A673 (cell line): ENCODE measurements at regions not wholly inside any gene's neighbourhood (a gene's known extent, or its start where the extent isn't known, plus 50 kb on each side); places are given as distances from the start of the nearest gene placed in this dataset.

Experiments used
- BruUV-seq: library from RNA; stranded (reverse); fragments of 400-500 nt; replicated peaks from 2 replicates; lab custom pipeline; 2021; lab: Mats Ljungman, UMichigan
- CTCF ChIA-PET: fragments of 300-600 bp; sonication (Branson Sonifier 250); formaldehyde crosslinking; loops from one replicate; lab custom pipeline; 2022; ENCODE audit warnings: antibody characterized with exemption; lab: Charles Lee
- POLR2A ChIA-PET: fragments of 300-600 bp; sonication (Branson Sonifier 250); formaldehyde crosslinking; loops from one replicate; lab custom pipeline; 2022; ENCODE audit warnings: antibody characterized with exemption; ENCODE audit not compliant: low non-redundant PET; lab: Charles Lee
- DNase-seq: peaks from one replicate; pipeline ENCODE4 v3.0.0-alpha.2; 2015; ENCODE audit warnings: low spot score
- H3K27ac ChIP-seq: fragments of 200-600 bp; sonication (generic); 2 replicates; pipeline ENCODE4 v1.5.1; 2016; ENCODE audit warnings: mixed run types, low read depth, mild to moderate bottlenecking, mixed read lengths, antibody characterized with exemption, low read length; ENCODE audit not compliant: poor library complexity, severe bottlenecking
- H3K27me3 ChIP-seq: fragments of 200-600 bp; sonication (generic); replicated peaks from 2 replicates; pipeline ENCODE4 v1.6.1; 2017; ENCODE audit warnings: mixed run types, low read depth, mild to moderate bottlenecking, mixed read lengths, antibody characterized with exemption, low read length; ENCODE audit not compliant: insufficient read depth, poor library complexity
- H3K36me3 ChIP-seq: fragments of 200-600 bp; sonication (generic); 2 replicates; pipeline ENCODE4 v1.6.1; 2016; ENCODE audit warnings: mixed run types, mild to moderate bottlenecking, mixed read lengths, antibody characterized with exemption, low read length; ENCODE audit not compliant: insufficient read depth, poor library complexity, severe bottlenecking
- H3K4me1 ChIP-seq: fragments of 200-600 bp; sonication (generic); 2 replicates; pipeline ENCODE4 v1.6.1; 2017; ENCODE audit warnings: mixed run types, mild to moderate bottlenecking, mixed read lengths, antibody characterized with exemption, low read length; ENCODE audit not compliant: insufficient read depth, poor library complexity, severe bottlenecking
- H3K4me3 ChIP-seq: fragments of 200-600 bp; sonication (generic); 2 replicates; pipeline ENCODE4 v1.5.1; 2016; ENCODE audit warnings: low read depth, mixed run types, mild to moderate bottlenecking, mixed read lengths, low read length; ENCODE audit not compliant: poor library complexity, severe bottlenecking
- H3K9me3 ChIP-seq: fragments of 200-600 bp; sonication (generic); 2 replicates; pipeline ENCODE4 v1.6.1; 2016; ENCODE audit warnings: mixed run types, low read depth, mild to moderate bottlenecking, mixed read lengths, antibody characterized with exemption, low read length; ENCODE audit not compliant: poor library complexity, severe bottlenecking
- EZH2 ChIP-seq: fragments of 200-600 bp; sonication (generic); IDR thresholded peaks from 2 replicates; pipeline ENCODE4 v1.6.1; 2017; ENCODE audit warnings: borderline replicate concordance, low read depth, mild to moderate bottlenecking, mixed read lengths, antibody characterized with exemption, low read length; ENCODE audit not compliant: poor library complexity, severe bottlenecking
- intact Hi-C: fragments of 100-400 bp; cut with micrococcal nuclease; formaldehyde crosslinking; loops from one replicate; pipeline ENCODE4 v1.10.0; 2022; ENCODE audit not compliant: unreplicated experiment
- TF ChIP-seq, protein P1 (sequence below): fragments of 300-800, 200-600 bp; sonication (generic); conservative IDR thresholded peaks from 2 replicates; pipeline ENCODE4 v1.5.1; 2017; ENCODE audit warnings: low read depth, mild to moderate bottlenecking, antibody characterized with exemption, low read length, moderate library complexity, mixed read lengths

DNA sequence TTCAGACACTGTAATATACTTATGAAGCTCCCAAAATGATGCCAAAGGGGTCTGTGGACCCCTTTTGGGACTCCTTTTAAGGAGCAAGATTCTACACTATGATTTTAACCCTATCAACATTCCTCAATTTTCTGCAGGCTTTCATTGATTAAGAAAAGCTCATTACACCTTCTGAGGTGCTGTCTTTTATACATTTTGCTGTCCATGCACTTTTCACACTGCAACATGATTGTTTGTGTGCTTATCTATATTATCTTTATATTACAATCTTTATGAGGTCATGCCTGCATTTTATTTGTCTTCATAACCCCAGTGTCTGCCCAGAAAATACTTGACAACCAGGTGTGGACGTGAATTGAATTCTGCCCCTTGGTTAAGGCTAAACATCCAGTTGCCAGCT is 482.6 kb upstream of the ZFHX3 start:
- peaks cover 12% of the 10 kb centered on the region for H3K27me3 ChIP-seq
- no peak for TF ChIP-seq EZH2
- TF ChIP-seq, protein P1, sequence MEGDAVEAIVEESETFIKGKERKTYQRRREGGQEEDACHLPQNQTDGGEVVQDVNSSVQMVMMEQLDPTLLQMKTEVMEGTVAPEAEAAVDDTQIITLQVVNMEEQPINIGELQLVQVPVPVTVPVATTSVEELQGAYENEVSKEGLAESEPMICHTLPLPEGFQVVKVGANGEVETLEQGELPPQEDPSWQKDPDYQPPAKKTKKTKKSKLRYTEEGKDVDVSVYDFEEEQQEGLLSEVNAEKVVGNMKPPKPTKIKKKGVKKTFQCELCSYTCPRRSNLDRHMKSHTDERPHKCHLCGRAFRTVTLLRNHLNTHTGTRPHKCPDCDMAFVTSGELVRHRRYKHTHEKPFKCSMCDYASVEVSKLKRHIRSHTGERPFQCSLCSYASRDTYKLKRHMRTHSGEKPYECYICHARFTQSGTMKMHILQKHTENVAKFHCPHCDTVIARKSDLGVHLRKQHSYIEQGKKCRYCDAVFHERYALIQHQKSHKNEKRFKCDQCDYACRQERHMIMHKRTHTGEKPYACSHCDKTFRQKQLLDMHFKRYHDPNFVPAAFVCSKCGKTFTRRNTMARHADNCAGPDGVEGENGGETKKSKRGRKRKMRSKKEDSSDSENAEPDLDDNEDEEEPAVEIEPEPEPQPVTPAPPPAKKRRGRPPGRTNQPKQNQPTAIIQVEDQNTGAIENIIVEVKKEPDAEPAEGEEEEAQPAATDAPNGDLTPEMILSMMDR, result no peak
- no peaks in the 10 kb centered on the region for H3K36me3 ChIP-seq
- no peaks in the 10 kb centered on the region for H3K4me1 ChIP-seq
- no peak overlapping the region for H3K4me3 ChIP-seq
- no TSS peak for BruUV-seq
- intact Hi-C loops, result no loop called here
- H3K9me3 ChIP-seq, result no peaks in the 10 kb centered on the region
- no peak for DNase-seq
- POLR2A ChIA-PET, result no interaction called here
- no peak overlapping the region for H3K27ac ChIP-seq
- CTCF ChIA-PET, result no interaction called here

- no peak for DNase-seq
- POLR2A ChIA-PET, result no interaction called here
- Histone ChIP-seq H3K9me3 (no peaks in the 10 kb centered on the region), H3K4me1 (no peaks in the 10 kb centered on the region), H3K27ac (no peak overlapping the region), H3K36me3 (no peaks in the 10 kb centered on the region), H3K27me3 (peaks cover 13% of the 10 kb centered on the region), H3K4me3 (no peak overlapping the region)
- TF ChIP-seq, protein P1, result no peak
- TF ChIP-seq EZH2, result no peak
- BruUV-seq, result no TSS peak
- intact Hi-C loops, result no loop called here
- CTCF ChIA-PET, result no interaction called here
Measured at GRCh38 chr16:73529303-73530012, 481.5 kb upstream of the ZFHX3 start.

DNA sequence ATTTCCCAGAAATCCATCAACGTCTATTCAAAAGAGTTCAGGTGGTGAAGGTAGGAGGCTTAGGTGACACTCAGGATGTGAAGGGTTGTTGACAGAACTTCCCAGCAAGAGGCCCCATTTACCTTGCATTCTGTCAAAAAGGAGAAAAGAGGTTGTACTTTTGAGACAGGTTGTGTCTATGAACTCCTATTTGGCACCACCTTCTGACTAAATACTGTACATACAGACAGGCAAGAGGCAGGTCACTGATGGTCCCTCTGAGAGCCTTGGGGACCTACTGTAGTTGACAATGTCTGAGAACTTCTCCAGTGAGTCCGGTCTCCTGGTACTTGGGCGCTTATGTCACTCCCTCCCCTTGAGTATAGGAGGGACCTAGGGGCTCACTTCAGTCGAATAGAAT is 479.3 kb upstream of the ZFHX3 start:
- CTCF ChIA-PET, result no interaction called here
- intact Hi-C loops, result no loop called here
- H3K27ac ChIP-seq, result no peak overlapping the region
- no peak overlapping the region for H3K4me3 ChIP-seq
- BruUV-seq, result no TSS peak
- DNase-seq, result no peak
- no peaks in the 10 kb centered on the region for H3K36me3 ChIP-seq
- no peaks in the 10 kb centered on the region for H3K4me1 ChIP-seq
- no peak for TF ChIP-seq EZH2
- TF ChIP-seq, protein P1, result 0 out of 2 replicates have a peak, but pooled peaks have one; percentile 10
- no peaks in the 10 kb centered on the region for H3K9me3 ChIP-seq
- H3K27me3 ChIP-seq, result peaks cover 27% of the 10 kb centered on the region
- POLR2A ChIA-PET, result no interaction called here
